Stimulated activated CD4-positive, alpha-beta T cell treated with anti-CD3 and anti-CD28 coated beads, Interleukin-4, amount 100 ng/mL, for 48 hours (primary cell): ENCODE measurements at regions not wholly inside any gene's neighbourhood (a gene's known extent, or its start where the extent isn't known, plus 50 kb on each side); places are given as distances from the start of the nearest gene placed in this dataset.
A peak's percentile ranks its signal among the peaks of the same experiment; 100 is the strongest.

Experiments
- DNase-seq, 2 donors: peaks; one replicate each; pipeline ENCODE4 v3.0.0-alpha.2; 2020; ENCODE audit warnings: low read depth in 2 of 2

DNA sequence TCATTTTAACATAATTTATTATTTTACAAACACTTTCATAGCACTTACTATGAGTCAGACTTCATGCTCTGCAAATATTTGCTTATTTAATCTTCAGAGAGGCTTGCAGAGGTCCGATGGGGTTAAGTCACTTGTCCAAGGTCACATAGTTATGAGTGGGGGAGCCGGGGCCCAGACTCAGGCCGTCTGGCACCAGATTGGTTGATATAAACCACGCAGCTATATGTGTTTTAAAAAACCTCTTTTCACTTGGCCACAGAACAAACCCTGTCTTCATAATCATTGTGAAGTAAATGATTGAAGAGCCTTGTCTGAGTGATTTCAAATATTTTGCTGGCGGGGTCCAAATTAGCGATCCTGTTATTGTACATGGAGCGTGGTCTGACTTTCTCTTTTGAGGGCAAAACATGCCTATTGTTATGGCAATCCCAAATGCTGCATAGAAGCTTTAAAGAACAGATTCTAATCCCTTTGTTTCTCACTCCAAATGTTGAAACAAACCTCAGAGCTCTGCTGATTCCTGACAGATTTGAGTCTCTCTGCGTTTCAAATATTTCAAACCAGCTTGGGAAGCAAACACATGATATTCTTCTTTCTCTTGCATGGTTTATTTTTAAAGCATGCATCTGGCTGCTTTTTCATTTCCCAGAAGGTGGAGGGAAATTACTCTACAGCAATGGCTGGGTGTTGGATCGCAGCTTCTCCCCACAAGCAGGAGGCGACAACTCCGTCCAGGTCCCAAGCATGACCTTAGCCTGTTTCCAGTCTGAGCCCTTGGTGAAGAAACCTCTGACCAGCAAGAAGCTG is 142.4 kb downstream of the DDX1 start:
- DNase-seq: no peak

- DNase-seq: no peak
These were observed 143.2 kb downstream of the DDX1 start for GRCh38 chr2:15734674-15735483.

DNA sequence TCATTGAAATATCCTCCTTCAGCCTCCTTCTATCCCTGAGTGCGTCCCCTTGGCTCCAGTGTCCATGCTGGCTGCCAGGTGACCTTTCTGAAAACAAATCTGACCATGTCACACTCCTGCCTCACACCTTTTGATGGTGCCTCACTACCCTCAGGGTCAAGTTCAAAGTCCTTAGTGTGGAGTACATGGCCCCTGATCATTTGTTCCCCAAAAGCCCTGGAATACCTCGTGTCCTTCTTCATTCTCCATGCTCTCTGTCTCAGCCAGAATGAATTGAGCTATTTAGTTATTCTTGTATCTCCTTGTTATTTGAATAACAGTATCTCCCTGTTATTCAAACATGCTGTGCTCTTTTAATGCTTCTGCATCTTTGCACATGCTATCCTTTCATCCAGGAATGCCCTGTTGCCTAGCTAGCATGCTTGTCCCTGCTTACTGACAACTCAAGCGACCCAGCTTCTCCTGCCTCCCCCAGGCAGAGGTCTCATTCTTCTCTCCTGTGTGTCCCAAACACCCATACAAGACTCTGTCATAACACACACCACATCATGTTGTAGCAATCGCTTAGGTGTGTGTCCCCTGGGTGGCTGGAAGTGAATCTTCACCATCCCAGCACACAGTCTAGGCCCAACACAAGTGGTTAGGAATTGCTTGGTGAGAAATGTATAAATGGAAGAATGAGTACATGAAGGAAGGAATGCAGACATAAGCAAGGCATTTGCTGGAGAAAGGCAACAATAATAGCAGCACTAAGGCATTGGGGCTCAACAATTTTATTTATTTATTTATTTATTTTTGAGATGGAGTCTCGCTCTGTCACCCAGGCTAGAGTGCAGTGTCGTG is 144.0 kb downstream of the DDX1 start:
- no peak for DNase-seq

- no peak for DNase-seq
These were observed 144.9 kb downstream of the DDX1 start for GRCh38 chr2:15736396-15737180.

- DNase-seq: no peak
These were observed 145.9 kb downstream of the DDX1 start for GRCh38 chr2:15737314-15738224.

DNA sequence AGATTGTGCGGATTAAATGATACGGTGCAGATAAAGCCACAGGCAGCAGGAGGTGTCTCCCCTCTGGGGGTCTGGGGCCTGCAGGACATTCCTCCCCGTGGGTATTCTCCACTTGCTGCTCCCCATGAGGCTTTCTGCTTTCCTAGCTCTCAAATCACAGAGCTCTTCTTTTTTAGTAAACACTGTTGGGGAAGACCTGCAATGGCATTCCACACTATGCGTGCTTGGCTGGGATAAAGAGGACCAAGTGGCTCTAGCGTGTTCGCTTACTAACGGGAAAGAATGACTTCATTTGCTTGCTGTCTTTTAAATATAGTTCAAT is 146.5 kb downstream of the DDX1 start:
- DNase-seq: no peak

DNA sequence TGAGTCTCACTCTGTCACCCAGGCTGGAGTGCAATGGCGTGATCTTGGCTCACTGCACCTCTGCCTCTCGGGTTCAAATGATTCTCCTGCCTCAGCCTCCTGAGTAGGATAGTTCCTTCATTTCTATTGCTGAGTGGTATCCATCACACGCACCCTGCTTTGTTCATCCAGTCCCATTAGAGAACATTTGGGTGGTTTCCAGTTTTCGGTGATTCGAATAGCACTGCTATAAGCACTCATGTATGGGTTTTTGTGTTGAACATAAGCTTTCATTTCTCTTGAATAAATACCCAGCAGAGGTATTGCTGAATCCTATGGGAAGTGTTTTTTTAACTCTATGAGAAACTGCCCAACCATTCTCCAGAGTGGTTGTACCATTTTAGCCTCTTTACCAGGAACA is 147.3 kb downstream of the DDX1 start:
- DNase-seq: no peak

DNA sequence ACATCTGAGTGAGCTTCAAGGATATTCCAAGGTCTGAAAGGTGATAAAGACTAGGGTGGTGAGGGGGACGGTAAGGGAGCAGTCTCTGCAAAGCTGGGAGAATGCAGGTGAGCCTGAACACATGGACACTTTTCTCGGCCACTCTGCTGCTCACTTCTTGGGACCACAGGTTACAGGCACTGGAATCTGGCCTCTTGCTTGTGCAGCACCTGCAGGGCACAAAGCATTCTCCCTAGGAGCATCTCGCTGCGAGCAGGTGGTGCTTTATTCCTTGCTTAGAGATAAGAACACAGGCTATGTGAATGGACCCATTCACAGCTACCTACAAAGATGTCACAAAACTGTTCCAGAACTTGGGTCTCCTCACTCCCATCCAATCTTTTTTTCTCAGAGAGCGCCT is 153.2 kb downstream of the DDX1 start:
- DNase-seq: no peak

DNA sequence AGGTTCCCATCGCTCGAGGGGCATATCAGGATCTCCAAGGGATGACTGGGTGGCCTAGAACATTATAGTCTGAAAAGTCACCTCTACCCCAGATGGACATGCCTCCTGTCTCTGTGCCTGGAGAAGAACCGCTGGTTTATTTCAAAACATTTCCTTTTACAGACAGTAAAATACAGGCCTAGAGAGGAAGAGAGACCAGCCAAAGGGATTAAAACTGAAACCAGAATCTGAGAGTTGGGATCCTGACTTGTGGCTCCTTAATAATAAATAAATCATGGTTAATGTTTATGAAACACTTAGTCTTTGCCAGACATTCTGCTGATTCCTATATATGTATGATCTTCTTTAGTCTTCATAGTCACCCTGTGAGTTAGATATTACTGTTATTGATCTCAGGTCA is 153.7 kb downstream of the DDX1 start:
- no peak for DNase-seq

DNA sequence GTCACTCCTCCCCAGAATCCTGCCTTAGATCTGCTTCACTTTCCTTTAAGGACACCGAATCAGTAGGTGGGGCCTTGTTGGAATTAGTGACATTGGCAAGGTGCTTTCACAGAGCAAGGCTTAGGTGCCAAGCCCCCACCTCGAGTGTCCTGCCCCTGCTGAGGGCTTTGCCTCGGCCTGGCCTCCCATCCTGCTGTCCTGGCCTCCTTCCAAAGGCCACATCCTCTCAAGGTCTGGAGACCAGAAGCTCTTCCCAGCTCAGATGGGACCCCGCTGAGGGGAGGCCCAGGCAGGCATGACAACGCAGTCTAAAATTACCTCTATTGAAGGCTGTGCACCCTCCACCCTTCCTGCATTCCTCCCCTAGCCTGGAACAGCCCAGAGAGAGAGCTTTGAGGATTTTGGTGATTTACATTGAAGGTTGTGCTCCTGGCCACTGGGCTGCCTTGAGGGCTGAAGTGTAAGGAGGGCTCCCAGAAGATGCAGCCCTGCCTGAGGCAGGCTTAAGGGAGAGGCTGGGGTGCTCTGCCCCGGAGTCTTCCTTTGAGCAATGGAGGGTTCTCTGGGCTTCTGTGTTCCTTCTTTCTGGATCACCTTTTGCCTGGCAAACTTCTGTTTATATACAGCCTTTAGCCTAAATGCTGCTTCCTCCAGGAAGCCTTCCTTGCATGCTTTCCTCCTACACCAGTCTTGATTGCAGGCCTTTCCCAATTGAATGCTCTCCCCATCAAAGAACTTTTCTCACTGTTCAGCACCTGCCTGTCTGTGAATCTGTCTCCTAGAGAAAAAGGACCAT is 154.4 kb downstream of the DDX1 start:
- DNase-seq: no peak

DNA sequence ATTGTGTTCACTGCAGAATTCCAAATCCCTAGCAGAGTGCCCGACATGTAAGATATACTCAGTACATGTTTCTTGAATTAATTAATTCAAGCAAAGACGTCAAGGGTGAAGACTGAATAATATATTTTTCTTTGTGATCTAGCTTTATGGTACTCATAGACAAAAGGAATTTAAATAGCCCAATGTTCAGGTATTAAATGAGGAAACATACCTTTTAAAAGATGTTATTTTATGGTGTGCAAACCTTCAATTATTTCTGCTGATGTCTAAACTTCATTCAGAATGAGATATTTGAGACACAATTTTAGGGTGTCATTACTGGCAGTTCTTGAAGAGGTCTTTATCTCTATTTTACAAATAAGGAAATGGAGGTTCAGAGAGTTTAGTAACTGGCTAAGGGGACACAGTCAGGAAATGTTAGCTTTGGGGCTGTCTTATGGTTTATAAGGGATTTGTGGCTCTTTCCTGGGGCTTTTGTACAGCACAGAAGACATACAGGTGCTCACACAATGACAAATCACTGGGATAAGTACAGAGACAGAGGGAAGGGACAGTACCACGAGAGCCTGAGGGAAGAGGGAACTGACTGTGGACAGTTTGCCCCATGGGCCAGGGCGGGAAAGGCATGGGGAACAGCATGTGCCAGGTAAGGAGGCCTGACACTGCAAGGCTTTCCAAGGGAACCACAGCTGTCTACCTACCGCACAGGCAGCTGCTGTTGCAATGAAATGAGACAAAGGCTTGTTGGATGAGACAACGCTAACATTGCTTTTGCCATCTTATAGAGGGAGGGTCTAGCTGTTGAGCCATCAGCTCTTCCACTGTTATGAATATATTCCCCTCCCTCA is 155.3 kb downstream of the DDX1 start:
- no peak for DNase-seq

DNA sequence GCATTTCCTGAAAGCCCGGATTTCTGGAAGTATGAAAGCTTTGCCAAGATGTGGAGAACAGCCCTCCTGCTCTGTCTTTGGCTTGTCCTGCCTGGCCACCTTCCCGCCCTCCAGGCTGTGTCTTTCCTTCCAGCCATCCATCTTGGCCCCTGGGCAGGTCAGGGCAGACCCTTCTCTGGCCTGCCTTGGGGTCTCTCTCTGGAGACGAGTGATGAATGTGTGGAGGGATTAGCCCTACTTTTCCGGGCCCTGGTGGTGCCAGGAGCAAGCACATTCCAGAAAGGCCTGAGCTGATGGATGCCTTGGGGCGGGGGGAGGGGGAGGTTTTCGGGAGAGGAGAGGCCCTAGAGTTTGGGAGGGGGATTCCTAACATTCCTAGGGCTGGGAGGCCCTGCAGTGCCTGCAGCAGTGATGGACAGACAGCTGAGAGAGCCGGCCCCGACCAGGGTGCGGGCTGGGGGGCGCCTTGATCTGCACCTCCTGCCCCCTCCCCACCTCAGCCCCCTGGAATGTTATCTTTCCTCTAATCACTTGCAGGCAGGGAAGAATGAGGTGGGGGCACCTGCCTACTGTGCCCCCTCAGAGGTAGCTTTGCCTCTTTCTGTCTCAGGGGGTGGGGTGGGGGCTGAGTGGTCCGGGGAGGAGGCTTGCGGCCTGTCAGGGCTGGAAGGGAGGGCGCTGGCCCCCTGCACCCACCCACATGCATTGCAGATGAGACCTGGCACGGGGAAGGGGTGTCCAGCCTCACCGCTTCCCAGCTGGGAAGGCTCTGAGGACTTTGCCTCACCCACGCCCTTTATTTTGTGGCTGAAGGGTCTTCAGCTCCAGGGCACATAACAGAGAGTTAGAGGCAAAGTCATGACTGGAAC is 156.2 kb downstream of the DDX1 start:
- DNase-seq: no peak

GRCh38 chr2:15748736-15749323 is 157.2 kb downstream of the DDX1 start:
- DNase-seq: peak in 1 of 2 donors; percentile 15

- DNase-seq: no peak
These were observed 158.1 kb downstream of the DDX1 start for GRCh38 chr2:15749460-15750432.

DNA sequence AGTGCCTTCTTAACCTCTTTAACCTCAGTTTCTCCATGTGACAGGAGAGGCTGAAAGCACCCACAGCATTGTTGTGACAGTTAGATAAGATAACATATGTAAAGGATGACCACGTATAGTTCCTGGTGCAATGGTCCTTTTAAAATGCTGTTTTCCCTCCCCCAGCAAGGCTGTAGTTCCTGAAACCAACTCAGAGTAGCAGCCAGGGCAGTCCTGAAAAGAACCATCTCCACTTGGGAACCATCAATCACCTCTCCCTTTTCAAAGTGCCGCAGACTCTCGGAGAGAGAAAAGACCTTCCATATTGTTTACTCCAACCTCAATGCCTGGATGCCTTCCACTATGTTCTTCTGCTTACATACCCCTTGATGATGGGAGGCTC is 158.8 kb downstream of the DDX1 start:
- DNase-seq: no peak

GRCh38 chr2:15750822-15751329 is 159.2 kb downstream of the DDX1 start:
- no peak for DNase-seq
